Transverse colon (tissue), 4 donors: ENCODE measurements at regions not wholly inside any gene's neighbourhood (a gene's known extent, or its start where the extent isn't known, plus 50 kb on each side); places are given as distances from the start of the nearest gene placed in this dataset.

Experiments
- POLR2A ChIP-seq: fragments of 450-650 bp; IDR thresholded peaks from one replicate; pipeline ENCODE4 v1.6.1; 2016; ENCODE audit warnings: antibody characterized with exemption, mild to moderate bottlenecking, moderate library complexity
- POLR2AphosphoS5 ChIP-seq, 3 donors: sonication (generic); formaldehyde crosslinking; IDR thresholded peaks; one replicate each; pipeline ENCODE4 v1.6.1; 2016; ENCODE audit warnings: antibody characterized with exemption in 3 of 3
- TF ChIP-seq, protein P1 (sequence below), 5 experiments: fragments of 200-600 bp in 3 of 5; fragments of 450-650 bp in 2 of 5; sonication (generic) in 3 of 5; IDR thresholded peaks; 1 replicate in 2 of 5; 2 replicates in 3 of 5; pipeline ENCODE4 v1.5.1; 2016 to 2017; ENCODE audit warnings: antibody characterized with exemption in 5 of 5, inconsistent platforms in 3 of 5, mild to moderate bottlenecking in 2 of 5, moderate library complexity in 1 of 5

DNA sequence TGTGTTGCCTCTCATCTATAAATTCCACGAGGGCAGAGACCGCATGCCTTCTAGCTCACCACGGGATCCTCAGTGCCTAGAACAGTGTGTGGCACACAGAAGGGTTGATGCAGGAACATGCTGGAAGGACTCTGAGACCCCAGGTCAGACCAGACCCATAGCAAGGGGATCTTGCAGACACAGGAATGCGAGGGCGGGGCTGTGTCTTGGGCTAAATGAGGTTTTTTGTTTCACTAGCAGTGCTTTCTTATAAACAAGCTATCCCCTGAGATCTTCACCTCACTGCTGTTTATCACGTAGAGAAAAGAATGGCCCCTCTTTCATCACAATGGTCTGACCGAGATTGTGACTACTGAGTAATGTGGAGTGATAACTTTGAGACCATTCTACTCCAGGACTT lies 122.4 kb downstream of the IRX2 start:
- TF ChIP-seq POLR2AphosphoS5 (IDR thresholded peaks at IDR 0.05) = no peak
- TF ChIP-seq, protein P1, sequence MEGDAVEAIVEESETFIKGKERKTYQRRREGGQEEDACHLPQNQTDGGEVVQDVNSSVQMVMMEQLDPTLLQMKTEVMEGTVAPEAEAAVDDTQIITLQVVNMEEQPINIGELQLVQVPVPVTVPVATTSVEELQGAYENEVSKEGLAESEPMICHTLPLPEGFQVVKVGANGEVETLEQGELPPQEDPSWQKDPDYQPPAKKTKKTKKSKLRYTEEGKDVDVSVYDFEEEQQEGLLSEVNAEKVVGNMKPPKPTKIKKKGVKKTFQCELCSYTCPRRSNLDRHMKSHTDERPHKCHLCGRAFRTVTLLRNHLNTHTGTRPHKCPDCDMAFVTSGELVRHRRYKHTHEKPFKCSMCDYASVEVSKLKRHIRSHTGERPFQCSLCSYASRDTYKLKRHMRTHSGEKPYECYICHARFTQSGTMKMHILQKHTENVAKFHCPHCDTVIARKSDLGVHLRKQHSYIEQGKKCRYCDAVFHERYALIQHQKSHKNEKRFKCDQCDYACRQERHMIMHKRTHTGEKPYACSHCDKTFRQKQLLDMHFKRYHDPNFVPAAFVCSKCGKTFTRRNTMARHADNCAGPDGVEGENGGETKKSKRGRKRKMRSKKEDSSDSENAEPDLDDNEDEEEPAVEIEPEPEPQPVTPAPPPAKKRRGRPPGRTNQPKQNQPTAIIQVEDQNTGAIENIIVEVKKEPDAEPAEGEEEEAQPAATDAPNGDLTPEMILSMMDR (IDR thresholded peaks at IDR 0.05) = no peak
- TF ChIP-seq POLR2A = no peak
